Activated T-cell treated with anti-CD3 and anti-CD28 coated beads, Interleukin-2, amount 50 U/mL, for 72 hours (primary cell): ENCODE measurements at regions not wholly inside any gene's neighbourhood (a gene's known extent, or its start where the extent isn't known, plus 50 kb on each side); places are given as distances from the start of the nearest gene placed in this dataset.
"Not testable (repeated sequence)": the region's sequence is repeated elsewhere in the genome, so short reads cannot be mapped to it uniquely, and the experiment has no call there.

Source experiments
- ATAC-seq, 2 donors: fragments of 150-1000 bp; cut with Tn5 transposase; replicated peaks in 1 of 2; 2 replicates each; pipeline ENCODE4 v1.10.0; 2021; ENCODE audit warnings: moderate library complexity in 2 of 2, mild to moderate bottlenecking in 1 of 2
- DNase-seq, 2 donors: peaks; one replicate each; pipeline ENCODE4 v3.0.0; 2021 to 2022; ENCODE audit warnings: mixed read lengths in 1 of 2
- H3K27ac Mint-ChIP-seq: one replicate; pipeline ENCODE4 v1.8.0; 2022; ENCODE audit warnings: mild to moderate bottlenecking, moderate library complexity, mixed read lengths
- H3K27me3 Mint-ChIP-seq: one replicate; pipeline ENCODE4 v1.8.0; 2022; ENCODE audit warnings: low read depth, mixed read lengths
- H3K36me3 Mint-ChIP-seq, 2 donors: one replicate each; pipeline ENCODE4 v1.8.0; 2022; ENCODE audit warnings: mixed read lengths in 2 of 2, mild to moderate bottlenecking in 1 of 2; ENCODE audit not compliant: insufficient read depth in 2 of 2
- H3K4me1 Mint-ChIP-seq: one replicate; pipeline ENCODE4 v1.8.0; 2022; ENCODE audit warnings: low read depth, mixed read lengths
- H3K4me3 Mint-ChIP-seq, 2 donors: one replicate each; pipeline ENCODE4 v1.8.0; 2022; ENCODE audit warnings: mild to moderate bottlenecking in 2 of 2, mixed read lengths in 2 of 2, moderate library complexity in 2 of 2
- H3K9me3 Mint-ChIP-seq, 2 donors: one replicate each; pipeline ENCODE4 v1.8.0; 2022; ENCODE audit warnings: mixed read lengths in 2 of 2

DNA sequence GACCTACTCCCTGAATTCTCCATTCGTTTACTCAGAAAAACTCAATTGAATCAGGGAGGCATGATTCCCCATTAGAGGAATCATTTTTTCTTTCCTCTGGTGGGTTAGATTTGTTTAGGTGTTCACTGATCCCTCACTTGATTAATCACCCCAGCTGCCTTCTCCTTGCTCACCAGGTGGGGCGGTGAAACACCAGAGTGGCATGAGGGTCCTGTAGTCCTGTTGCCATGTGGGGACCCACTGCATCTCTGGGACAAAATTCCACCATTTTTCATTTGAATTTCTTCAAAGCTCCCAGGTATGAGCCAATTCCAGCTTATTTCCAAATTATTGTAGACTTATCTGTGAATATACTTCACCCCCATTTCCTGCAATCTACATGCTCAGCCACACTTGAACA is 462.7 kb upstream of the ZNF507 start:
- Mint-ChIP-seq H3K36me3 (no peaks in the 10 kb centered on the region), H3K4me3 (no peak overlapping the region), H3K27me3 (no peaks in the 10 kb centered on the region), H3K4me1 (no peaks in the 10 kb centered on the region), H3K9me3 (no peaks in the 10 kb centered on the region), H3K27ac (no peak overlapping the region)
- ATAC-seq = no peak
- no peak for DNase-seq

DNA sequence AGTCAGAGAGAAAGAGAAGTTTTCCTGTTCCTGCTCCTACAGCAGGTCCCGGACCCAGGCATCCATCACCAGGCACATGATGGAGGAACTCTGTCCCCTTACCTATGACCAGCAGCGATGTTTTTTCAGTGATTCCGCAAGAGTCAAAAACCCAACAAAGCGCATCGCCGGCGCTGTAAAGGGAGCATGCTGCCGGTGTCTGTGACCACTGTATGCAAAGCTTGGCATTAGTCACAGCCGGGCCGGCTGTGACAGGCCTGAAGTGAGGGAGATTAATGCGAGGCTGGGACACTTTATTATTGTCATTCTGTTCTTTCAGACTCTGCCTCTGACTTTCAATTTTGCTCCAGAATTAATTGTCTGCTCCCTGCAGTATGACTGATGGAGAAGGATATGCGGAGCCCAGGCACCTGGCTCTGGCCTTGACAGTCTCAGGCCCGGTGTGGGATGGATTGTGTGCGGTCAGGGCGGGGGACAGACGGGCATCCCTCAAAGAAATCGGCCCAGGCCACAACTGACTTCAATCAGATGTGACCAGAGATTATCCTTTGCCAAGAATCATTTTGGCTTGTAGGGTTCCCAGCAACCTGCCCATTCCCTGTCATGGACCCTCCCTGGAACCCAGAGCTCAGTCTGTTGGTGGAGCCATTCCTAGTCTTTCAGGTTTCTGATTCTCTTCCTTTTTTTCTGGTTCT is 462.0 kb upstream of the ZNF507 start:
- H3K4me1 Mint-ChIP-seq = no peaks in the 10 kb centered on the region
- no peaks in the 10 kb centered on the region for H3K36me3 Mint-ChIP-seq
- no peak for DNase-seq
- no peaks in the 10 kb centered on the region for H3K27me3 Mint-ChIP-seq
- no peak for ATAC-seq
- H3K4me3 Mint-ChIP-seq = no peak overlapping the region
- no peak overlapping the region for H3K27ac Mint-ChIP-seq
- H3K9me3 Mint-ChIP-seq = no peaks in the 10 kb centered on the region

DNA sequence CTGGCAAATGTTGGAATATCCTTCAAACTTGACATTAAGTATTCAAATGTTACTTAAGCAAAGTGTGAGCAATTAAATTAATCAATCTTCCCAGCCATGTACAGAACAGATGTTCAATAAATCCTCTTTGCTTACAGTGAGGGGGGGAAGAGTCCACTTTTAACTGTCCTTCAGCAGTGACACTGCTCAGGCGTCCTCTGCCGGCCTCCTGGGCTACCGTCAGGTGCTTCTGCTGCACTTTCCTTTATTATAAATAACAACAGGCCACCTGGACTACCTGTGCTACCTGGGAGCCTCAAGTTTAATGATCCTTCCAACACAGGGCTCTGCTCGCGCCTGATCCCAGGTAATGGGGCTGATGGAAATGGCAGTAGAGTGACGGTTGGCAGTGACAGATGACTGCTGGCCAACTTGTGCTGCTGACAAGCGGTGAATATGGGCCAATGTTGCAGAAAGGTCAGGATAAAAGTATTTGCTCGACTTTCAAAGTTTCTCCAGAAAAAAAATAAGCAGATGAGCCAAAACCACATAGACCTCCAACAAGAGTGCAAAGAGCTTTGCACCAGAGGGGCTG is 460.0 kb upstream of the ZNF507 start:
- Mint-ChIP-seq H3K27me3 (no peaks in the 10 kb centered on the region), H3K27ac (no peak overlapping the region), H3K4me1 (no peaks in the 10 kb centered on the region), H3K9me3 (peaks cover 0 to under 1% of the 10 kb centered on the region in 2 donors), H3K4me3 (no peak overlapping the region), H3K36me3 (no peaks in the 10 kb centered on the region)
- no peak for DNase-seq
- ATAC-seq = no peak

DNA sequence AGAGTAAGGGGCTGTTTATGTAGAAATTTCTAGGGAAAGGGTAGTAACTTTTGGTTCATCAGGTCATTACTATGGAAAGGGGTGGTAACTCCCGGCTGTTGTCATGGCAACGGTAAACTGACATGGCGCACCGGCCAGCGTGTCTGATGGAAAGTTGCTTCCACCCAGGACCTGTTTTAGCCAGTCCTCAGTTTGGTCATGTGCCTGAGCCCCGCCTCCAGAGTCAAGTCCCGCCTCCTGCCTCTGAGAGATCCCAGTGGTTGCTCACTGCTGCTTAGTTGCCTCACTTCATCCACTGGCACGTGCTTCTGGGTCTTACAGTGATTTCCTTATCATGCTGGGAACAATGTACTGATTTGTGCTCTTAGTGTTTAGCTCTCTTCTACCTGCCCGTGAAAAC is 455.2 kb upstream of the ZNF507 start:
- Mint-ChIP-seq H3K9me3 (peaks cover 5 to 8% of the 10 kb centered on the region in 2 donors), H3K36me3 (no peaks in the 10 kb centered on the region), H3K27ac (no peak overlapping the region), H3K27me3 (no peaks in the 10 kb centered on the region), H3K4me3 (no peak overlapping the region), H3K4me1 (no peaks in the 10 kb centered on the region)
- DNase-seq (no peak), ATAC-seq (no peak)

DNA sequence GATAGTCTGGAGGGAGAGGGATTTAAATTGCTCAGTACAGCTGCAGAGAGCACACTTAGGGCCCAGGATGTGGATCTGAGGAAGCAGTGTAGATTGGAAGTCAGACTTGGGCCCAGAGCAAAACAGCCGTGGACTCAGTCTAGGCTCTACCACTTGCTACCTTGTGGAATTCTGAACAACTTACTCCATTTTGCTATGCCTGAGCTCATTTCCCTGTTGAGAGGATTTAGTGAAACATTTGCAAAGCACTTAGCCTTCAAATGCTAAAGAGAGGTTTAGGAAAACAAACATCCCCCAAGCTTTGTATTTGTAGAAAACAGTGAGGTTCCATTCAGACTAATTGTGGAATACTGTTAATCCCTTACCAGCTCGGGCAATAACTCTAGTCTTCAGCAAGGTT is 453.4 kb upstream of the ZNF507 start:
- Mint-ChIP-seq H3K27me3 (no peaks in the 10 kb centered on the region), H3K27ac (no peak overlapping the region), H3K4me1 (no peaks in the 10 kb centered on the region), H3K4me3 (no peak overlapping the region), H3K36me3 (no peaks in the 10 kb centered on the region), H3K9me3 (peaks cover 5 to 10% of the 10 kb centered on the region in 2 donors)
- ATAC-seq = no peak
- DNase-seq = no peak

DNA sequence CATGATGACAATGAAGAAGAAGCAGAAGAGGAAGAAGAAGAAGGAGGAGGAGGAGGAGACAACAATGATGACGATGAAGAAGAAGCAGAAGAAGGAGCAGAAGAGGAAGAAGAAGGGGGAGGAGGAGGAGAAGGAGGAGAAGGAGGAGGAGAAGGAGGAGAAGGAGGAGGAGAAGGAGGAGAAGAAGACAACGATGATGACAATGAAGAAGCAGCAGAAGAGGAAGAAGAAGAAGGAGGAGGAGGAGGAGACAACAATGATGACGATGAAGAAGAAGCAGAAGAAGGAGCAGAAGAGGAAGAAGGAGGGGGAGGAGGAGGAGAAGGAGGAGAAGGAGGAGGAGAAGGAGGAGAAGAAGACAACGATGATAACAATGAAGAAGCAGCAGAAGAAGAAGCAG is 451.9 kb upstream of the ZNF507 start:
- not testable (repeated sequence) for H3K27me3 Mint-ChIP-seq, H3K27ac Mint-ChIP-seq, H3K4me3 Mint-ChIP-seq, H3K4me1 Mint-ChIP-seq, ATAC-seq, H3K36me3 Mint-ChIP-seq, DNase-seq
- H3K9me3 Mint-ChIP-seq = peaks cover 5 to 10% of the 10 kb centered on the region in 2 donors

DNA sequence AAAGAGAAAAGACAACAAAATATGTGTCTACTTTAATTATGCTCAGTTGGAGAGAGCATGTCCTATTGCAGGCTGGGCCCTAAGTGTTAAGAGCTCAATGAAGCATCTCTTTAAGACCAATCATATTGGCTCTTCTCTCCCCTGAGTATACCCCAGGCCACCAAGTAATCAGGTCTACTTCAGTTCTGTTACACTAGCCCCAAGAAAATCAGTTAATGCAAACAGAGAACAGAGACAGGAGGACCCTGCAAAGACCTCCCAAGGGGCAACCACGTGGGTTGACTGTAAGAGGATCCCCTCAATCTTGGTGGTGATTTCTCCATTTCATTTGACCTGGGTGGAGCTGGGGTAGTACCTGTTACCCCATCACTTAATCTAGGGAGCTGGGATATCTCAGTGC is 451.0 kb upstream of the ZNF507 start:
- H3K4me3 Mint-ChIP-seq = no peak overlapping the region

DNA sequence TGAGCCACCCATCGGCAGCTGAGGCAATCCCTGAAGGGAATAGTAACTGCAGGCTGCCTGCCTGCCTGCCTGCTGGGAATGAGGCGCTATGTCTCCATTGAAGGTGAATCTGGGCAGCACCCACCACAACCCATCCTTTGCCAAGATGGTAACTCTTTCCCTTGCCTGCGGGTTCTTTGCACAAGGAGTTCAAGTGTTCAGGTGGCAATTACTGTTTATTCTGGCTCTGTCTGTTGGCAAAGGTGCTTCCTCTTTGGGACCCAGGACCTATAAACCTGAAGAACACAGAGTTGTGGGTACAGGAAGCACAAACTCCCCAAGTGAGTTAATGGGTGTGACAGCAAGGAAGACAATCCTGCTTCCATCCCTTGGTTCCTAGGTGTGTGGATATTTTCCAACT is 448.1 kb upstream of the ZNF507 start:
- Mint-ChIP-seq H3K4me1 (no peaks in the 10 kb centered on the region), H3K9me3 (peaks cover 5 to 10% of the 10 kb centered on the region in 2 donors), H3K27me3 (no peaks in the 10 kb centered on the region), H3K27ac (no peak overlapping the region), H3K4me3 (no peak overlapping the region), H3K36me3 (no peaks in the 10 kb centered on the region)
- DNase-seq (no peak), ATAC-seq (no peak)

More for the DNA sequence above, 451.0 kb upstream of the ZNF507 start:
- DNase-seq = no peak
- Mint-ChIP-seq H3K9me3 (peaks cover 5 to 10% of the 10 kb centered on the region in 2 donors), H3K36me3 (no peaks in the 10 kb centered on the region), H3K27me3 (no peaks in the 10 kb centered on the region), H3K27ac (no peak overlapping the region), H3K4me1 (no peaks in the 10 kb centered on the region)
- no peak for ATAC-seq

DNA sequence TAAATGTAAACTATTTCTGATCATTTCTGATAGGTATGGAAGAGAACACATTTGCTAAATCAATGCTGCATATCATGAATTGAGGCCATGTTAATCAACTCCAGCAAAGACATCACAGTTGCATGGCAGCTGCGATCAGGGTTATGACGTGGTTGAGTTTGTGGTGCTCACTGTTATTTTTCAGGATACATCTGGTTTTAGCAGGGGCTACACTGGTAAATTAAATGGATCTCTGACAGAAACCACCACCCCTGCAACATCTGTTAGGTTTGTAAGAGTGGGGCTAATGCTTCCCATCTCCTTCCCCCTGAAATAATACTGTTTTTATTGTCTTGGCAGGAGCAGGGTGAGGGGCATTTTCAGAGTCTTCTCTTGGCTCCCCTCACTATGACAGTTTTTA is 444.4 kb upstream of the ZNF507 start:
- DNase-seq (no peak), ATAC-seq (no peak)
- no peak overlapping the region for H3K4me3 Mint-ChIP-seq
- H3K4me1 Mint-ChIP-seq = no peaks in the 10 kb centered on the region
- H3K27ac Mint-ChIP-seq = no peak overlapping the region
- no peaks in the 10 kb centered on the region for H3K36me3 Mint-ChIP-seq
- peaks cover 2 to 9% of the 10 kb centered on the region in 2 donors for H3K9me3 Mint-ChIP-seq
- H3K27me3 Mint-ChIP-seq = no peaks in the 10 kb centered on the region

DNA sequence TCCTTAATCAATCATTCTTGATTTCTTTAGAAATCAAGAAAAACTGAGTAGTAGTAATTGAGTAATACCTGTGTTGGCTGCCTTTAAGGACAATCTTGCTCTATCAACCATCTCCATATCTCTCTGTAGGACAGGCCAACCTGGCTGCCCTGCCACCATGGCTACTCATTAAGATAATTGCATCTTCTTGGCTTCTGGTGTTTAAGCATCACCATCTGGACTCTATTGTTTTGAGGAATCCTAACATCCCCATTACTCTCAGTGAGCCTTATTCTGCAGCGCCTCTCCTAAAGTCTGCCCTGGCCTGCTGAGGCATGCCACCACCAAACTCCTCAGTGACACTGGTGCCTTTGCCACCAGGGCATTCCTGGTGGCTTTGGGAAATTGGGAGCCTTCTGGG is 442.6 kb upstream of the ZNF507 start:
- no peaks in the 10 kb centered on the region for H3K4me1 Mint-ChIP-seq
- DNase-seq = no peak
- no peak overlapping the region for H3K4me3 Mint-ChIP-seq
- H3K27ac Mint-ChIP-seq = no peak overlapping the region
- no peak for ATAC-seq
- no peaks in the 10 kb centered on the region for H3K27me3 Mint-ChIP-seq
- H3K9me3 Mint-ChIP-seq = peaks cover 2 to 7% of the 10 kb centered on the region in 2 donors
- no peaks in the 10 kb centered on the region for H3K36me3 Mint-ChIP-seq

DNA sequence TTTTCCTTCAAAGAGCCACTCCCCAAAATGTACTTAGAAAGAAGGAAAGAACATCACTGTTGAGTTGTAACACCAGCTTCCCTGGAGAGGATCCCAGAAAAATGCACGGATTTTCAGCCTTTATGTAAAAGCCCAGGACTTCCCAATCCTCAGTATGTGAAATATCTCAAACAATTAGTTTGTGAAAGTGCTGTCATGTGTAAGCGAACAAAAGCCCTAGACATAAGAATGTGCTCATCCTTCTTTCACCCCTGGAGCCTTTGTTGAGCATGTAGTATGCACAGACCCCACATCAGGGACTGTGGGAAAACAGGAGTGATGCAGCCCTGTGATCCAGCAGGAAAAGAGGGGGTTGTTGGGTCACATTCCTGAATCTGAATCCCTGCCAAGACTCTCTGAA is 441.4 kb upstream of the ZNF507 start:
- peaks cover 2 to 7% of the 10 kb centered on the region in 2 donors for H3K9me3 Mint-ChIP-seq
- H3K27me3 Mint-ChIP-seq = no peaks in the 10 kb centered on the region
- no peaks in the 10 kb centered on the region for H3K36me3 Mint-ChIP-seq
- H3K4me3 Mint-ChIP-seq = no peak overlapping the region
- no peak for DNase-seq
- H3K27ac Mint-ChIP-seq = no peak overlapping the region
- H3K4me1 Mint-ChIP-seq = no peaks in the 10 kb centered on the region
- ATAC-seq = no peak

DNA sequence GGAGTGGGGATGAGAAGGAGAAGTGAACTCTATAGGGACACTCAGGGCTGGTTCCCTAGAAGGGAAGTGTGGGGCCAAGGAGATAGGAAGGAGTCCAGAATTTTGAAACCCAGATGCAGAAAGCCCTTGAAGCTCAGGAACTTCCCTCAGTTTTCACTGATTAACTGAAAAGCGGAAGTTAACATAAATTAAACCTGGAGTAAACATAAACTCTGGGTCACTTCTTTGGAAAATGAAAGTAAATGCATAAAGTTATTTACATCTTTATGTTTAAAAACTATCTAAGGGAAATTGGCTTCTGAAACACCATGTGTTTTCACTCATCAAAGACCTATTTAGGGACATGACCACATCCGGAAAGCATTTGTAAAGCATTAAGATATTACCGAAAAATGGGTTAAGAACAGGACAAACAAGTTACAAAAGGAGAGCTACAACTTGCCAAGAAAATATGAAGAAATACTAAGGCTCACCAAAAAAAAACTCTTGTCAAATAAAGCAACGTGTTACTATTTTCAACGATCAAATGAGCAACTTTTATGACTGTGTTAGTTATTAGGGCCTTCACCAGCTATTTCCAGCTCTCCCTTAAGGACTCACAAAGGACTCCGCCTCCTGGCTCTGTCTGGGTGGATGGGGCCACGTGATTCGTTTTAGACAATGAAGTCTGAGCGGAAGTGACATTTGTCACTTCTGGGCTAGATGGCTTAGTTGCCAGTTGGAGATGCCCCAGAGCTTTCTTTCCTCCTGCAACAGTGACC is 439.1 kb upstream of the ZNF507 start:
- Mint-ChIP-seq H3K4me1 (no peaks in the 10 kb centered on the region), H3K4me3 (no peak overlapping the region), H3K27ac (no peak overlapping the region), H3K9me3 (peaks cover 0 to 5% of the 10 kb centered on the region in 2 donors), H3K36me3 (no peaks in the 10 kb centered on the region), H3K27me3 (no peaks in the 10 kb centered on the region)
- DNase-seq (no peak), ATAC-seq (no peak)

DNA sequence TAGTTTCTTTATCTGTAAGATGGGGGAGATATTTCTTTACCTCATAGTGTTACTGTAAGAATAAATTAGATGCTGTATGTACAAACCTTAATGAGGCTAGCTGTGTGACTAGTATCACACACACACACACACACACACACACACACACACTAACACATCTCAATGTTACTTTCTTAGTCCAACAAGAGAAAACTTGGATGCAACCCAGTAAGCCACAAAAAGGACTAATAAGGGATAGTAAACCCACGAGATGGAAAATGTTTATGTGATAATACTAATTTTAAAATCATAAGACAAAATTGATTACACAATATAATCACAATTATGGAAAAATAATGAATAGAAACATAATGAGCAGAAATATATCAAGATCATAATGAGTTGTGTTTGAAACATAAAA is 437.7 kb upstream of the ZNF507 start:
- Mint-ChIP-seq H3K4me3 (no peak overlapping the region), H3K27me3 (no peaks in the 10 kb centered on the region), H3K9me3 (peaks cover 0 to 5% of the 10 kb centered on the region in 2 donors), H3K4me1 (no peaks in the 10 kb centered on the region), H3K36me3 (no peaks in the 10 kb centered on the region), H3K27ac (no peak overlapping the region)
- ATAC-seq = no peak
- no peak for DNase-seq
